Cerebellar cortex (tissue), 1 donor: ENCODE measurements at regions not wholly inside any gene's neighbourhood (a gene's known extent, or its start where the extent isn't known, plus 50 kb on each side); places are given as distances from the start of the nearest gene placed in this dataset.
"Not testable (repeated sequence)": the region's sequence is repeated elsewhere in the genome, so short reads cannot be mapped to it uniquely, and the experiment has no call there.

Experiments
- DNase-seq: peaks from one replicate; pipeline ENCODE4 v3.0.0-alpha.2; 2015; ENCODE audit warnings: low spot score

DNA sequence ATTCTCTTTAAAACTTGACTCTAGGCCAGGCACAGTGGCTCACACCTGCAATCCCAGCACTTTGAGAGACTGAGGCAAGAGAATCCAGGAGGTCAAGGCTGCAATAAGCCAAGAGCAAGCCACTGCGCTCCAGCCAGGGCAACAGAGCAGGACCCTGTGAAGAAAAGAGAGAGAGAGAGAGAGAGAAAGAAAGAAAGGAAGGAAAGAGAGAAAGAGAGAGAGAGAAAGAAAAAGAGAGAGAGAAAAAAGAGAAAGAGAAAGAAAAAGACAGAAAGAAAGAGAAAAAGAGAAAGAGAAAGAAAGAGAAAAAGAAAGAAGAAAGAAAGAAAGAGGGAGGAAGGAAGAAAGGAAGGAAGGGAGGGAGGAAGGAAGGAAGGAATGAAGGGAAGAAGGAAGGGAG, 76.7 kb downstream of the RIN2 start:
- DNase-seq, result no peak

DNA sequence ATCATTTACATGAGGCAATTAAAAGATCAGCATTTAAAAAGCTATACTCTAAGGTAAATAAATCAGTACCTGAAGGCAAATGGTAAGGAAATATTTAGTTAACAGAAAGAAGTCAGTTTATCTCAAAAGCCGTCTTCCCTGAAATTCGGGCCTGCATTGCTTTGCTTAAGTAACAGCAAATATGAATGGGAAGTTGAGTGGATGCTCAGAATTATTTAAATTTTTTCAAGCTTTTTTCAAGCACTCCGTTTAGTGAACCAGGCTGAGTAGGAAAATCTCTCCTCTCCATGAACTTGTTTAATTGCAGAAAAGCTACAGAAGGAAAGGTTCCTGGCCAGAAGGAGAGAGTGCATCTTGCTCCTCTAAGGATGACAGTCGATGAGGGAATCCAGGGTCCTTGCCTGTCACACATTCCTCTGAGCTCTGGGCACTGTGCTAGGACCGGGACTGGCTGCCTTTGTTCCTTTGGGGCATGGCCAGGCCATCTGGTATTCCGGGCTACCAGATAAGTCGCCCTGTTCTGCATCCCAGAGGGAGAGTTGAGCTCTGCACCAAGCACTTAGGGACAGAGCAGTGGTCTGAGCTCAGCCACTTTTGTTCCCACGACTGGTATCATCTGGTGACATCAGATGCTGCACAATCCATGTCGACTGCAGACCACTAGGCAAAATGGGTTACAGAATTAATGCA, 77.6 kb downstream of the RIN2 start:
- DNase-seq, result peak; percentile 71

- DNase-seq, result no peak
Observed at GRCh38 chr20:19838468-19838867, 80.4 kb downstream of the RIN2 start.

- DNase-seq, result no peak
Observed at GRCh38 chr20:19839053-19839452, 81.0 kb downstream of the RIN2 start.

DNA sequence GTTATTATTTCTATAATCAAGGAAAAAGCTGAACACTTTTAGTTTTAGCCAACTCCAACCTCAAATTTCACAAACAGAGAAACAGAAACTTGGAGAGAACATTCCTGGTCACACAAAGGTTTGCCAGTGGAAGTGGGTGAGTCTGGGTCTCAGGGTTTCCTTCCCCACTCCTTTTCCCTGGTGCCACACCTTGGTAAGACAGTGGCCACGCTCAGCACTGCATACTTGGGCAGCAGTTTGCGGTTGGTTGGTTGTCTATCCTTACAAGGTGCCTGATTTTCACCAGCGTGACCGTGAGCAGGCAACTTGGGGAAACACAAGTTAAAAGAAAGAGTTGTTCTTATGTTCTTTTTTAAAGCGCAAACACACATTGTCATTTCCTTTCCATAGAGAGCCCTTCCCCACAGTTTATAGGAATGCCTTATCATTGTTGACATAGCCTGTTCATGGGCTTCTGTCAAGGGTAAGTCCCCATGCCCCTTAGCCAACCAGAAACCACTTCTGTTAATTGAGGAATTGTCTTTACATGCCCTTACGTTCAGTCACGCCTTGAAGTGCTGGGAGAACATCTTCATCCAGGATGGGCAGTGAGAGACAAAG, 82.2 kb downstream of the RIN2 start:
- DNase-seq, result no peak

DNA sequence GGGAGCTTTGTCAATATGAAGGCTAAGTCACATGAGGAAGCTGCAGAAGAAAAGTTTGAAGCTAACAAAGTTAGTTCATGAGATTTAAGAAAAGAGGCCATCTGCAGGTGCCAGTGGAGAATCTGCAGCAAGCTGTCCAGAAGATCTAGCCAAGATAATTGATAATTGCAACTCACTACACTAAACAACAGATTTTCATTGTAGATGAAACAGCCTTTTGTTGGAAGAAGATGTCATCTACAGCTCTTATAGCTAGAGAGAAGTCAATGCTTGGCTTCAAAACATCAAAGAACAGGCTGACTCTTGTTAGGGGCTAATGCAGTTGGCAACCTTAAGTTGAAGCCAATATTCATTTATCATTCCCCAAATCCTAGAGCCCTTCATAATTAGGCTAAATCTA, 83.7 kb downstream of the RIN2 start:
- DNase-seq, result no peak

DNA sequence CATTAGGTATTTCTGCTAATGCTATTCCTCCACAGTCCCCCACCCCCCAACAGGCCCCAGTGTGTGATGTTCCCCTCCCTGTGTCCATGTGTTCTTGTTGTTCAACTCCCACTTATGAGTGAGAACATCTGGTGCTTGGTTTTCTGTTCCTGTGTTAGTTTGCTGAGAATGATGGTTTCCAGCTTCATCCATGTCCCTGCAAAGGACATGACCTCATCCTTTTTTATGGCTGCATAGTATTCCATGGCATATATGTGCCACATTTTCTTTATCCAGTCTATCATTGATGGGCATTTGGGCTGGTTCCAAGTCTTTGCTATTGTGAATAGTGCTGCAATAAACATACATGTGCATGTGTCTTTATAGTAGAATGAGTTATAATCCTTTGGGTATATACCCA, 86.8 kb downstream of the RIN2 start:
- not testable (repeated sequence) for DNase-seq

DNA sequence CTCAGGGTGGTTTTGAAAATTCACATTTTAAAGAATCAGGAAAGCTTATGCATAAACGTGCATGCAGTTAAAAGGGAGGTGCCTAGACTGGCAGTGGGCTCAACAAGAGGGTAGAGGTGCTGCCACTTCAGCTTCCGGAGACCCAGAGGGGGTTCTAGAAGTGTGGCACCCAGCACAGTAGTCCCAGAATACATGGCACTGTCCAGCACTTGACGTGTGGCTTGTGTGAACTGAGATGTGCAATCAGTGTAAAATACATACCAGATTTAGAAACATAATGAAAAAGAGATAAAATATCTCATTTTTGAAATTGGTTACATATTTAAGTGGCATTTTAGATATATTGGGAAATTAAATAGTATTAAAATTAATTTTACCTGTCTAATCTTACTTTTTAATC, 89.3 kb downstream of the RIN2 start:
- no peak for DNase-seq

- DNase-seq, result peak; percentile 7
Observed at GRCh38 chr20:19849341-19850197, 91.5 kb downstream of the RIN2 start.

DNA sequence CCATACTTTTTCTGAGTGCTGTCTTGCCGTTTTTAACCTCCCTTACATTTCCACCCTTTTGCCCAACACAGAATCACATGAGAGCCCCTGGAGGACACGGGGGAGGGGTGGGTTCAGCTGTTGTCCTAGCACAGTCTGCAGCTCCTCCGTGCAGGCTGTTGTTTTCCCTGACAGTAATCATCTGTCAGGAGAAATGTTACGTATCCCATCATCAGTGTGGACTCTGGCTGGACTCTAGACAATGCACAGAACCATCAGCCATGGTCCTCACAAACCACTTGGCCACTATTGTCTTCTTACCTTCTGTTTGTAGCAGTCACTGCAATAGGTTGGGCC, 92.1 kb downstream of the RIN2 start:
- DNase-seq, result no peak

- DNase-seq, result no peak
Observed at GRCh38 chr20:19851861-19852260, 93.8 kb downstream of the RIN2 start.

- no peak for DNase-seq
Observed at GRCh38 chr20:19855416-19855815, 97.4 kb downstream of the RIN2 start.

DNA sequence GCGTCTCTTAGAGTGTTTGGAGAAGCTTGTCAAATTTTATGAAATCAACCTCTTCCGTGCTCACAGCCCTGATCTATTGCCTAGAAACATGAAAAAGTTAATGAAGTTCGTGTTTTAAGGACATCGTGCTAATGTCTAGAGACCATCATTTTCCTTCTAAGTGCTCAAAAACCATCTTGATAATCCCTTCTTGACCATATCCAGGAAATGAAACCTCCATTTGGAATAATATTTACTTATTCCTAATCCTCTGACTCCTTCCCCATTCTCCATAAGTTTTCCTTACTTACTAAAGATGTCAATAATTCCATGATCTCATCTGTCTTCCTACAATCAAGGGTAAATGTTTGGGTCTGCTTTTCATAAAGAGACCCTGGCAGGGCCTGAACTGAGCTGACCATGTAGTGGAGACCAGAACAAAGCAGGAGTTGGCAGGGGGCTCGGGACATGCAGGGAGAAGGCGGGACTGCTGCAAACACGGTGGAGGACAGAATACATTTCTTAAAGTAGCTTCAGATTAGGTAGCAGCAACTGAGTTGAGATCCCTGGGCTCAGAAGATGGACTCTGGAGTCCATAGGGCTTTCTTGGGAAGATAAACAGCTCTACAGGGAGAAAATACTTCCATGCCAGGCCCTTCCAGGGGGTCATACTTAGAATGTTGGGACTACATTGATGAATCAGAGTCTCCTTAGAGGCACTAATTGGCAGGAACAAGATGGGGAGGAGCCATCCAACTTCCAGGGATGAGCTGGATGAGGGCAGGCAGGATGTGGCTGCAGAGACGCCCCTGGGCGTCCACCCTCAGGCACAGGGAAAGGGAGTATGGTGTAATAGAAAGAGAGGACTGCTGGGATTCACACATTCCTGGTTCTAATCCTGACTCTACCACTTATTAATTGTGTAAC, 100.7 kb downstream of the RIN2 start:
- DNase-seq, result no peak

- DNase-seq, result no peak
Observed at GRCh38 chr20:19859444-19859843, 101.4 kb downstream of the RIN2 start.

- DNase-seq, result no peak
Observed at GRCh38 chr20:19860737-19861136, 102.7 kb downstream of the RIN2 start.

GRCh38 chr20:19861147-19861759, 103.2 kb downstream of the RIN2 start:
- no peak for DNase-seq

DNA sequence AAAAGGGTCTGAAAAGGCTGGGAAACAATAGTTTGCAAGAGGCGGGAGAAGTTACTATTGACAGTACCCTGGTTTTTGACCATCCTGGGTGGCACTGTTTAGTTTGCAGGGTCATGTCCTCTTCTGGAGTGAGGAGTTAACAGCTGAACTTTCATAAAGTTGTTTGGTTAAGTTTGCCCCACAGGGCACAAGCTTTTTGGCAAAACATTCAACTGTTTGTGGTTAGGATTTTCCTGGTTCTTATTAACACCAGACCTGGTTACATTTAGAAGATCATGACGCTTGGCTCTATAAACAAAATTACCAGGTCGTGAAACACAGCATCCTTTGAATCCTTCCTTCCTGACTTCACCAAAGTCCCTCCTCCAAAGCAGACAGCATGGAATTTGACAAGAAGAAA, 106.1 kb downstream of the RIN2 start:
- no peak for DNase-seq

GRCh38 chr20:19866070-19866469, 108.0 kb downstream of the RIN2 start:
- DNase-seq, result no peak

DNA sequence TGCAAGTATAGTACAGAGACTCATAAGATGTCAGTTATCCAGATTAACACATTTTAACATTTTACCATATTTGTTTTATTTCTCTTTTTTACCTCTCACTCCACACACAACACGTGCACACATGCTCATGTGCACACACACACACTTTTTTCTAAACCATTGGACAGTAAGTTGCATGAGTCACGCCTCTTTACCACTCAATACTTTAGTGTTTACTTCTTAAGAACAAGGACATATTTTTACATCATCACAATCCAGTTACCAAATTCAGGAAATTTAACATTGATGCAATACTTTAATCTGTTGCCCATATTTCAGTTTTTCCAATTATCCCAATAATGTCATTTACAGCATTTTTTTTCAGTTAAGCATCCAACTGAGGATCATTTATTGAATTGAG, 109.0 kb downstream of the RIN2 start:
- no peak for DNase-seq

DNA sequence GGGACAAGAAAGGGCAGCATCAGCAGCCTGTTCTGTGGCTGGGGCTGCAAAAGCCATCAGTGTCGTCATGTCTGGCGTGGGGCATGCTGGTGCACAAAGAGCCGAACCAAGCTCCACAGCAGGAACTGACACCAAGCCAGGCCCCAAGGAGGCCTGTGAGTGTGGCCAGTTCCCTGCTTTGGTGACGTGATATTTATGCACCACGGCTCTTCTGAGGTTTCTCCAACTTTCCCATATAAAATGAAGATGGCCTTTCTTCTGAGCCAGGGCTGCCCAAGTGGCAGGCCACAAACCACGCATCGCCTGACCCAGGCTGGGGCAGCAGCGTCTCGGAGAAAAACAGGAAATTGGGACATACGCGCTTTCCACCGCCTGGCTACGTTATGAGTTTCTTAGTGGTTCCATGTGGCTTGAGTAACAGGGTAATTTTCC, 109.9 kb downstream of the RIN2 start:
- no peak for DNase-seq

- no peak for DNase-seq
Observed at GRCh38 chr20:19868441-19868840, 110.4 kb downstream of the RIN2 start.

DNA sequence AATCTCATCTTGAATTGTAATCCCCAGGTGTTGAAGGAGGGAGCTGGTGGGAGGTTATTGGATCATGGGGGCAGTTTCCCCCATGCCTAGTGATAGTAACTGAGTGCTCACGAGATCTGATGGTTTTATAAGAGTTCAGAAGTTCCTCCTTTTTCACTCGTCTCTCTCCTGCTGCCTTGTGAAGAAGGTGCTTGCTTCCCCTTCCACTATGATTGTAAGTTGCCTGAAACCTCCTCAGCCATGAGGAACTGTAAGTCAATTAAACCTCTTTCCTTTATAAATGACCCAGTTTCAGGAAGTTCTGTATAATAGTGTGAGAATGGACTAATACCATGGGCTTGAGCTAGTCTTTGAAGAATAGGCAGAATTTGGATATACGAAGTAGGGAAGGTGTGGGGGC, 113.9 kb downstream of the RIN2 start:
- DNase-seq, result no peak
